ENCODE measurements at regions not wholly inside any gene's neighbourhood (a gene's known extent, or its start where the extent isn't known, plus 50 kb on each side); places are given as distances from the start of the nearest gene placed in this dataset.

DNA sequence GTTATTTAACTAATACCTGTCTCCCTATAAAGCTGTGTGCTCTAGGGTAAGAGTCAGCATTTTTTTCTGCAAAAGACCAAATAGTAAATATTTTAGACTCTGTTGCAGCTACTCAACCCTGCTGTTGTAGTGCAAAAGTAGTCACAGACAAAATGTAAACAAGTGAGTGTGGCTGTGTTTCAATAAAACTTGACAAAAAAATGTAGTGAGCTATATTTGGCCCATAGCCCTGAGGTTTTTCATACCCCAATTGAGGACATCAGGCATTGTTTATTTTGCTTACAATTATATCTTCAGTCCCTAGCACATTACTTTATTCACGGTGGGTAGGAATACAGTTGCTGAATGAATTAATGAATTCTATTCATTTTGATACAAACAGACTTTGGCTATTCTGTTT is 58.7 kb upstream of the TBC1D5 start:
- Histone ChIP-seq H3K27me3 (ENCODE audit: insufficient read depth, poor library complexity, severe bottlenecking) (no peaks in the 10 kb centered on the region), H3K4me3 (replicated peaks; ENCODE audit: insufficient read depth, low read length) (no peak overlapping the region), H3K27ac (replicated peaks) (no peak overlapping the region)
- TF ChIP-seq, protein P1, sequence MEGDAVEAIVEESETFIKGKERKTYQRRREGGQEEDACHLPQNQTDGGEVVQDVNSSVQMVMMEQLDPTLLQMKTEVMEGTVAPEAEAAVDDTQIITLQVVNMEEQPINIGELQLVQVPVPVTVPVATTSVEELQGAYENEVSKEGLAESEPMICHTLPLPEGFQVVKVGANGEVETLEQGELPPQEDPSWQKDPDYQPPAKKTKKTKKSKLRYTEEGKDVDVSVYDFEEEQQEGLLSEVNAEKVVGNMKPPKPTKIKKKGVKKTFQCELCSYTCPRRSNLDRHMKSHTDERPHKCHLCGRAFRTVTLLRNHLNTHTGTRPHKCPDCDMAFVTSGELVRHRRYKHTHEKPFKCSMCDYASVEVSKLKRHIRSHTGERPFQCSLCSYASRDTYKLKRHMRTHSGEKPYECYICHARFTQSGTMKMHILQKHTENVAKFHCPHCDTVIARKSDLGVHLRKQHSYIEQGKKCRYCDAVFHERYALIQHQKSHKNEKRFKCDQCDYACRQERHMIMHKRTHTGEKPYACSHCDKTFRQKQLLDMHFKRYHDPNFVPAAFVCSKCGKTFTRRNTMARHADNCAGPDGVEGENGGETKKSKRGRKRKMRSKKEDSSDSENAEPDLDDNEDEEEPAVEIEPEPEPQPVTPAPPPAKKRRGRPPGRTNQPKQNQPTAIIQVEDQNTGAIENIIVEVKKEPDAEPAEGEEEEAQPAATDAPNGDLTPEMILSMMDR (IDR thresholded peaks at IDR 0.05; ENCODE audit: insufficient read depth, low read length): no peak
- TF ChIP-seq GABPA (IDR thresholded peaks at IDR 0.05; ENCODE audit: low read depth) (no peak), POLR2AphosphoS5 (IDR thresholded peaks at IDR 0.05; ENCODE audit: low read depth) (no peak), SPI1 (IDR thresholded peaks at IDR 0.05; ENCODE audit: borderline replicate concordance, low read depth) (no peak)
- TF ChIP-seq, protein P2, sequence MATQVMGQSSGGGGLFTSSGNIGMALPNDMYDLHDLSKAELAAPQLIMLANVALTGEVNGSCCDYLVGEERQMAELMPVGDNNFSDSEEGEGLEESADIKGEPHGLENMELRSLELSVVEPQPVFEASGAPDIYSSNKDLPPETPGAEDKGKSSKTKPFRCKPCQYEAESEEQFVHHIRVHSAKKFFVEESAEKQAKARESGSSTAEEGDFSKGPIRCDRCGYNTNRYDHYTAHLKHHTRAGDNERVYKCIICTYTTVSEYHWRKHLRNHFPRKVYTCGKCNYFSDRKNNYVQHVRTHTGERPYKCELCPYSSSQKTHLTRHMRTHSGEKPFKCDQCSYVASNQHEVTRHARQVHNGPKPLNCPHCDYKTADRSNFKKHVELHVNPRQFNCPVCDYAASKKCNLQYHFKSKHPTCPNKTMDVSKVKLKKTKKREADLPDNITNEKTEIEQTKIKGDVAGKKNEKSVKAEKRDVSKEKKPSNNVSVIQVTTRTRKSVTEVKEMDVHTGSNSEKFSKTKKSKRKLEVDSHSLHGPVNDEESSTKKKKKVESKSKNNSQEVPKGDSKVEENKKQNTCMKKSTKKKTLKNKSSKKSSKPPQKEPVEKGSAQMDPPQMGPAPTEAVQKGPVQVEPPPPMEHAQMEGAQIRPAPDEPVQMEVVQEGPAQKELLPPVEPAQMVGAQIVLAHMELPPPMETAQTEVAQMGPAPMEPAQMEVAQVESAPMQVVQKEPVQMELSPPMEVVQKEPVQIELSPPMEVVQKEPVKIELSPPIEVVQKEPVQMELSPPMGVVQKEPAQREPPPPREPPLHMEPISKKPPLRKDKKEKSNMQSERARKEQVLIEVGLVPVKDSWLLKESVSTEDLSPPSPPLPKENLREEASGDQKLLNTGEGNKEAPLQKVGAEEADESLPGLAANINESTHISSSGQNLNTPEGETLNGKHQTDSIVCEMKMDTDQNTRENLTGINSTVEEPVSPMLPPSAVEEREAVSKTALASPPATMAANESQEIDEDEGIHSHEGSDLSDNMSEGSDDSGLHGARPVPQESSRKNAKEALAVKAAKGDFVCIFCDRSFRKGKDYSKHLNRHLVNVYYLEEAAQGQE (IDR thresholded peaks at IDR 0.05; ENCODE audit: insufficient replicate concordance, low read depth): no peak
- no peak for DNase-seq (ENCODE audit: low read depth in 1 of 2, low spot score in 1 of 2)

DNA sequence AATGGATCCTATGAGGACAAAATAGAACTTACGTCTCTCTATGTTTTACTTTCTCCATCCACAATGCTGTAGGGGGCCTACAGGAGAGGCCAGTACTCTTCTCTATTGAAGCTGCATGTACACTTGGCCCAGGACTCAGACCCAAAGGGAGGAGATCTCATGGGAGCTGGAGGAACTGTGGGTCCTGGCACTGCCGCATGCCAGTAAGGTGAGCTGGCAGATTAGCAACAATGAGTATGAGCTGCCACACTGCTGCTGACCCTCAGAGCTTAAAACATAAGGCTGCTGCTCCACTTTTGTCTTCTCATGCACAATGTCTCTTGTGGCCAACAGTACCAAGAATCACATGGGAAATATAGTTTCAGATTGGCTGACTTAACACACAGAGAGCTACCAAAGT is 57.8 kb upstream of the TBC1D5 start:
- no peak overlapping the region for H3K4me3 ChIP-seq (replicated peaks; ENCODE audit: insufficient read depth, low read length)
- H3K27ac ChIP-seq (replicated peaks): no peak overlapping the region
- no peaks in the 10 kb centered on the region for H3K27me3 ChIP-seq (ENCODE audit: insufficient read depth, poor library complexity, severe bottlenecking)
- no peak for DNase-seq (ENCODE audit: low read depth in 1 of 2, low spot score in 1 of 2)
- TF ChIP-seq, protein P2 (IDR thresholded peaks at IDR 0.05; ENCODE audit: insufficient replicate concordance, low read depth): no peak
- TF ChIP-seq, protein P1 (IDR thresholded peaks at IDR 0.05; ENCODE audit: insufficient read depth, low read length): no peak
- TF ChIP-seq GABPA (IDR thresholded peaks at IDR 0.05; ENCODE audit: low read depth) (no peak), POLR2AphosphoS5 (IDR thresholded peaks at IDR 0.05; ENCODE audit: low read depth) (no peak), SPI1 (IDR thresholded peaks at IDR 0.05; ENCODE audit: borderline replicate concordance, low read depth) (no peak)

DNA sequence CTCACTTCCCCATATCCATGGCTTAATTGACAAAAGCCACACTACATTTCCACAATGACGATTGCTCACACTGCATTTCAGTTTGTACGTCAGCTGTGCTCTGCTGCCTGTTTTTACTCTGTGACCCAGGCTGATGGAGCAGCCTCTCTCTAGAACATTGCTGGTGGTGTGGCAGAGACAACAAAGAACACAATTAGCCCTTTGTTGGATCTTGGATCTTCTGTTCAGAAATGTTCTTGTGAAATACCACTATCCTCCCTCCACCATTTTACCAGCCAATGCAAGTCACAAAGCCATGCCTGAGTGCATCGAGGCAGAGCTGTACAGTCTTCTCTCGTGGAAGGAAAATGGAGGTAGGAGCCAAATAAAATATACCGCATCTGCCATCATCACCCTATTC is 56.9 kb upstream of the TBC1D5 start:
- no peak for DNase-seq (ENCODE audit: low read depth in 1 of 2, low spot score in 1 of 2)

More for the DNA sequence above, 56.9 kb upstream of the TBC1D5 start:
- TF ChIP-seq POLR2AphosphoS5 (IDR thresholded peaks at IDR 0.05; ENCODE audit: low read depth) (no peak), GABPA (IDR thresholded peaks at IDR 0.05; ENCODE audit: low read depth) (no peak), SPI1 (IDR thresholded peaks at IDR 0.05; ENCODE audit: borderline replicate concordance, low read depth) (no peak)
- TF ChIP-seq, protein P2 (IDR thresholded peaks at IDR 0.05; ENCODE audit: insufficient replicate concordance, low read depth): no peak
- TF ChIP-seq, protein P1 (IDR thresholded peaks at IDR 0.05; ENCODE audit: insufficient read depth, low read length): no peak
- Histone ChIP-seq H3K4me3 (replicated peaks; ENCODE audit: insufficient read depth, low read length) (no peak overlapping the region), H3K27ac (replicated peaks) (no peak overlapping the region), H3K27me3 (ENCODE audit: insufficient read depth, poor library complexity, severe bottlenecking) (no peaks in the 10 kb centered on the region)

Measured in HL-60 (cell line).